NT2/D1 (cell line): ENCODE measurements at regions not wholly inside any gene's neighbourhood (a gene's known extent, or its start where the extent isn't known, plus 50 kb on each side); places are given as distances from the start of the nearest gene placed in this dataset.

Source experiments
- SUZ12 ChIP-seq: IDR thresholded peaks from 2 replicates; pipeline ENCODE4 v1.6.1; 2011; ENCODE audit not compliant: insufficient read length, insufficient read depth; ENCODE audit errors: extremely low read depth
- YY1 ChIP-seq: IDR thresholded peaks from 2 replicates; pipeline ENCODE4 v1.6.1; 2011; ENCODE audit not compliant: insufficient read length, insufficient read depth

DNA sequence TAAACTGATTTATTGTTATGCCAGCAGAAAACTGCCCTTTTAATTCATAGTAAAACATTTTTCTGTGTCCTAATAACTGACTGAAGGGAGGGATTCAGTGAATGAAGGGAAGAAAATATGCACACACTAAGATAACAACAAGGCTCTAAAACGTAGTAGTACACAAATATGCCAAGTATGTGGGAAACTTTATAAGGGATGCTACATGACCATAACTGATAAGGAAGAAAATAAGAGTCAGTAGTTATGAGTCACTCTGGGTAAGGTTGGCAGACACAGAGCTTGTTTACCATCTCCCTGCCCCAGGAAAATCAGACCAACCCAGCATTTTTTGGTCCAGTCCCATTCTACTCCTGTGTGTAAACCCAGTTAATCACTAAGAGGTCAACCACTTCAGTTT is 124.2 kb downstream of the RPRM start:
- TF ChIP-seq SUZ12 (no peak), YY1 (no peak)
